ENCODE measurements at regions not wholly inside any gene's neighbourhood (a gene's known extent, or its start where the extent isn't known, plus 50 kb on each side); places are given as distances from the start of the nearest gene placed in this dataset.
A peak's percentile ranks its signal among the peaks of the same experiment; 100 is the strongest.

DNA sequence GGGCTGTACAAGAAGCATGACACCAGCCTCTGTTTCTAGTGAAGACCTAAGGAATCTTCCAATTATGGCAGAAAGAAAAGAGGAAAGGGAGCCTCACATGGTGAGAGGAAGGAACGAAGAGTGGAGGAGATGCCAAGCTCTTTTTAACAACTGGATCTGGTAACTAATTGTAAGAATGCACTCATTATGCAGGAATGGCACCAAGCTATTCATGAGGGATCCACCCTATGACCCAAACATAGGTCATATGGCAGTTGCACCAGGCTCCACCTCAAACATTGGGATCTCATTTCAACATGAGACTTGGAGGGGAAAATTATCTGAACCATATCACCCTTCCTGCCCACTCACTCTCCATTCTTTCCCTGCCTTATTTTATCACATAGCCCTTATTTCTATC is 496.0 kb upstream of the SPTLC3 start:
- no peak overlapping the region for H3K4me3 Mint-ChIP-seq
- Histone ChIP-seq H3K4me3 (no peak overlapping the region), H3K9me3 (ENCODE audit: low read depth) (no peaks in the 10 kb centered on the region), H3K79me2 (ENCODE audit: low read depth) (no peaks in the 10 kb centered on the region), H2AFZ (replicated peaks) (peak overlapping the region; percentile 50), H4K20me1 (ENCODE audit: low read depth) (no peaks in the 10 kb centered on the region), H3F3A (ENCODE audit: low read depth) (no peaks in the 10 kb centered on the region), H3K9ac (no peak overlapping the region), H3K27me3 (no peaks in the 10 kb centered on the region), H3K4me2 (no peak overlapping the region), H3K4me1 (no peaks in the 10 kb centered on the region), H3K27ac (no peak overlapping the region), H3K36me3 (no peaks in the 10 kb centered on the region)
- no peak for TF ChIP-seq EZH2phosphoT487 (IDR thresholded peaks at IDR 0.05)
- TF ChIP-seq, protein P1, sequence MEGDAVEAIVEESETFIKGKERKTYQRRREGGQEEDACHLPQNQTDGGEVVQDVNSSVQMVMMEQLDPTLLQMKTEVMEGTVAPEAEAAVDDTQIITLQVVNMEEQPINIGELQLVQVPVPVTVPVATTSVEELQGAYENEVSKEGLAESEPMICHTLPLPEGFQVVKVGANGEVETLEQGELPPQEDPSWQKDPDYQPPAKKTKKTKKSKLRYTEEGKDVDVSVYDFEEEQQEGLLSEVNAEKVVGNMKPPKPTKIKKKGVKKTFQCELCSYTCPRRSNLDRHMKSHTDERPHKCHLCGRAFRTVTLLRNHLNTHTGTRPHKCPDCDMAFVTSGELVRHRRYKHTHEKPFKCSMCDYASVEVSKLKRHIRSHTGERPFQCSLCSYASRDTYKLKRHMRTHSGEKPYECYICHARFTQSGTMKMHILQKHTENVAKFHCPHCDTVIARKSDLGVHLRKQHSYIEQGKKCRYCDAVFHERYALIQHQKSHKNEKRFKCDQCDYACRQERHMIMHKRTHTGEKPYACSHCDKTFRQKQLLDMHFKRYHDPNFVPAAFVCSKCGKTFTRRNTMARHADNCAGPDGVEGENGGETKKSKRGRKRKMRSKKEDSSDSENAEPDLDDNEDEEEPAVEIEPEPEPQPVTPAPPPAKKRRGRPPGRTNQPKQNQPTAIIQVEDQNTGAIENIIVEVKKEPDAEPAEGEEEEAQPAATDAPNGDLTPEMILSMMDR (IDR thresholded peaks at IDR 0.05): no peak
- TF ChIP-seq EZH2 (IDR thresholded peaks at IDR 0.05): no peak
- H3K27ac Mint-ChIP-seq: no peak overlapping the region
- H3K9me3 Mint-ChIP-seq: no peaks in the 10 kb centered on the region
- no peaks in the 10 kb centered on the region for H3K27me3 Mint-ChIP-seq (ENCODE audit: insufficient read depth, low read depth)
- H3K4me1 Mint-ChIP-seq: no peaks in the 10 kb centered on the region
- DNase-seq (ENCODE audit: low spot score): no peak
- no peaks in the 10 kb centered on the region for H3K36me3 Mint-ChIP-seq

DNA sequence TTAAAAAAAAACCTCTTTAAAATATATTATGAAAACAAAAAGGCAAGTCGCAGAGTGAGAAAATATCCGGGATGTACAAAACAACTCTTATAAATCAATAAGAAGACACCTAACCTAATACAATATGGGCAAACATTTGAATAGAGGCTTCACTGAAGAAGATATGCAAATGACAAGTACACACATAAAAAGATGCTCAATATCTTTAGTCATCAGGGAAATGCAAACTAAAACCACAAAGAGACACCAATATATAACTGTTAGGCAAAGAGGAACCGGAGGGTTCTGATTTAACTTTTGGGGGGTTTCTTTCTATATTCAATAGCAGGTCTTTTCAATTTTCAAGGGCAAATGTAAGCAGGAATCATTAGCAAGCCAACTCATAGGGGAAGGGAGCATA is 480.7 kb upstream of the SPTLC3 start:
- H3K4me3 Mint-ChIP-seq: no peak overlapping the region
- TF ChIP-seq EZH2phosphoT487 (IDR thresholded peaks at IDR 0.05) (no peak), EZH2 (IDR thresholded peaks at IDR 0.05) (no peak)
- TF ChIP-seq, protein P1 (IDR thresholded peaks at IDR 0.05): no peak

GRCh38 chr20:12528591-12529041 is 480.2 kb upstream of the SPTLC3 start:
- no peaks in the 10 kb centered on the region for H3K9me3 ChIP-seq (ENCODE audit: low read depth)
- Mint-ChIP-seq H3K27me3 (ENCODE audit: insufficient read depth, low read depth) (no peaks in the 10 kb centered on the region), H3K27ac (no peak overlapping the region), H3K9me3 (peaks cover 2% of the 10 kb centered on the region), H3K36me3 (no peaks in the 10 kb centered on the region), H3K4me1 (no peaks in the 10 kb centered on the region), H3K4me3 (no peak overlapping the region)
- no peak overlapping the region for H3K9ac ChIP-seq
- H3K27me3 ChIP-seq: no peaks in the 10 kb centered on the region
- no peak overlapping the region for H2AFZ ChIP-seq (replicated peaks)
- H3K4me3 ChIP-seq: no peak overlapping the region
- DNase-seq (ENCODE audit: low spot score): peak; percentile 8
- no peak overlapping the region for H3K4me2 ChIP-seq
- H3F3A ChIP-seq (ENCODE audit: low read depth): no peaks in the 10 kb centered on the region
- H3K79me2 ChIP-seq (ENCODE audit: low read depth): no peaks in the 10 kb centered on the region
- H3K27ac ChIP-seq: no peak overlapping the region
- TF ChIP-seq EZH2 (IDR thresholded peaks at IDR 0.05): no peak
- no peak for TF ChIP-seq EZH2phosphoT487 (IDR thresholded peaks at IDR 0.05)
- TF ChIP-seq, protein P1 (IDR thresholded peaks at IDR 0.05): no peak
- no peaks in the 10 kb centered on the region for H3K36me3 ChIP-seq
- no peaks in the 10 kb centered on the region for H4K20me1 ChIP-seq (ENCODE audit: low read depth)
- H3K4me1 ChIP-seq: peaks cover 5% of the 10 kb centered on the region

More for the DNA sequence above, 480.7 kb upstream of the SPTLC3 start:
- Mint-ChIP-seq H3K27ac (no peak overlapping the region), H3K9me3 (peaks cover 2% of the 10 kb centered on the region), H3K4me1 (no peaks in the 10 kb centered on the region), H3K27me3 (ENCODE audit: insufficient read depth, low read depth) (no peaks in the 10 kb centered on the region), H3K36me3 (no peaks in the 10 kb centered on the region)
- H3K4me2 ChIP-seq: no peak overlapping the region
- peaks cover 5% of the 10 kb centered on the region for H3K4me1 ChIP-seq
- H2AFZ ChIP-seq (replicated peaks): no peak overlapping the region
- no peak overlapping the region for H3K4me3 ChIP-seq
- H3K9me3 ChIP-seq (ENCODE audit: low read depth): no peaks in the 10 kb centered on the region
- H3K79me2 ChIP-seq (ENCODE audit: low read depth): no peaks in the 10 kb centered on the region
- H3K27me3 ChIP-seq: no peaks in the 10 kb centered on the region
- no peaks in the 10 kb centered on the region for H4K20me1 ChIP-seq (ENCODE audit: low read depth)
- no peak overlapping the region for H3K27ac ChIP-seq
- no peak overlapping the region for H3K9ac ChIP-seq
- no peak for DNase-seq (ENCODE audit: low spot score)
- H3K36me3 ChIP-seq: no peaks in the 10 kb centered on the region
- no peaks in the 10 kb centered on the region for H3F3A ChIP-seq (ENCODE audit: low read depth)
